ENCODE measurements at regions not wholly inside any gene's neighbourhood (a gene's known extent, or its start where the extent isn't known, plus 50 kb on each side); places are given as distances from the start of the nearest gene placed in this dataset.
"Not testable (repeated sequence)": the region's sequence is repeated elsewhere in the genome, so short reads cannot be mapped to it uniquely, and the experiment has no call there.

GRCh38 chr1:89436856-89437255, 73.0 kb downstream of the GBP6 start:
- DNase-seq: no peak

- not testable (repeated sequence) for DNase-seq
Observed at GRCh38 chr1:89438301-89438700, 74.4 kb downstream of the GBP6 start.

- no peak for DNase-seq
Observed at GRCh38 chr1:89440911-89441310, 77.1 kb downstream of the GBP6 start.

- DNase-seq: no peak
Observed at GRCh38 chr1:89444791-89445190, 79.8 kb upstream of the LRRC8B start.

GRCh38 chr1:89451011-89451410, 73.6 kb upstream of the LRRC8B start:
- DNase-seq: peak; percentile 15

GRCh38 chr1:89453123-89453972, 71.3 kb upstream of the LRRC8B start:
- no peak for DNase-seq

GRCh38 chr1:89454845-89455521, 69.6 kb upstream of the LRRC8B start:
- peak; percentile 55 for DNase-seq

GRCh38 chr1:89457046-89457445, 67.6 kb upstream of the LRRC8B start:
- no peak for DNase-seq

- no peak for DNase-seq
Observed at GRCh38 chr1:89459081-89459480, 65.5 kb upstream of the LRRC8B start.

GRCh38 chr1:89460325-89460724, 64.3 kb upstream of the LRRC8B start:
- no peak for DNase-seq

GRCh38 chr1:89462250-89462649, 62.4 kb upstream of the LRRC8B start:
- no peak for DNase-seq

- DNase-seq: no peak
Observed at GRCh38 chr1:89464008-89464407, 60.6 kb upstream of the LRRC8B start.

GRCh38 chr1:89465201-89465600, 59.4 kb upstream of the LRRC8B start:
- DNase-seq: no peak

GRCh38 chr1:89466307-89466930, 58.2 kb upstream of the LRRC8B start:
- DNase-seq: no peak

- DNase-seq: no peak
Observed at GRCh38 chr1:89472253-89472652, 52.4 kb upstream of the LRRC8B start.

GRCh38 chr1:89472886-89473417, 51.7 kb upstream of the LRRC8B start:
- DNase-seq: no peak
